GM18868 (cell line): ENCODE measurements at regions not wholly inside any gene's neighbourhood (a gene's known extent, or its start where the extent isn't known, plus 50 kb on each side); places are given as distances from the start of the nearest gene placed in this dataset.
"Not testable (repeated sequence)": the region's sequence is repeated elsewhere in the genome, so short reads cannot be mapped to it uniquely, and the experiment has no call there.

Source experiments
- ATAC-seq: cut with Tn5 transposase; IDR thresholded peaks from one replicate; pipeline ENCODE4 v1.9.1; 2021; ENCODE audit warnings: mild to moderate bottlenecking, moderate library complexity; ENCODE audit not compliant: unreplicated experiment

- not testable (repeated sequence) for ATAC-seq
Measured at GRCh38 chr6:155748778-155749177, 293.1 kb upstream of the NOX3 start.

GRCh38 chr6:155747491-155747890 lies 291.9 kb upstream of the NOX3 start:
- ATAC-seq = no peak

GRCh38 chr6:155740781-155741399 lies 285.3 kb upstream of the NOX3 start:
- ATAC-seq = no peak

GRCh38 chr6:155738602-155739105 lies 283.0 kb upstream of the NOX3 start:
- ATAC-seq = no peak

GRCh38 chr6:155717374-155717773 lies 261.7 kb upstream of the NOX3 start:
- ATAC-seq = no peak

- ATAC-seq = no peak
Measured at GRCh38 chr6:155710704-155711103, 255.1 kb upstream of the NOX3 start.

GRCh38 chr6:155709262-155709661 lies 253.6 kb upstream of the NOX3 start:
- no peak for ATAC-seq

GRCh38 chr6:155708100-155708499 lies 252.5 kb upstream of the NOX3 start:
- no peak for ATAC-seq

- no peak for ATAC-seq
Measured at GRCh38 chr6:155706806-155707205, 251.2 kb upstream of the NOX3 start.

- ATAC-seq = no peak
Measured at GRCh38 chr6:155706341-155706740, 250.7 kb upstream of the NOX3 start.

- ATAC-seq = no peak
Measured at GRCh38 chr6:155701342-155701741, 245.7 kb upstream of the NOX3 start.

- ATAC-seq = no peak
Measured at GRCh38 chr6:155695495-155695894, 239.9 kb upstream of the NOX3 start.

GRCh38 chr6:155694419-155694790 lies 238.8 kb upstream of the NOX3 start:
- no peak for ATAC-seq

- ATAC-seq = no peak
Measured at GRCh38 chr6:155693573-155694418, 238.2 kb upstream of the NOX3 start.

- no peak for ATAC-seq
Measured at GRCh38 chr6:155690820-155691219, 235.2 kb upstream of the NOX3 start.

GRCh38 chr6:155687645-155688044 lies 232.0 kb upstream of the NOX3 start:
- ATAC-seq = no peak

- no peak for ATAC-seq
Measured at GRCh38 chr6:155684416-155685196, 229.0 kb upstream of the NOX3 start.

GRCh38 chr6:155678361-155678760 lies 222.7 kb upstream of the NOX3 start:
- no peak for ATAC-seq

- ATAC-seq = no peak
Measured at GRCh38 chr6:155676346-155676745, 220.7 kb upstream of the NOX3 start.

GRCh38 chr6:155670655-155671054 lies 215.0 kb upstream of the NOX3 start:
- no peak for ATAC-seq

- no peak for ATAC-seq
Measured at GRCh38 chr6:155660251-155660977, 204.8 kb upstream of the NOX3 start.
